Left colon (tissue), 2 donors: ENCODE measurements at regions not wholly inside any gene's neighbourhood (a gene's known extent, or its start where the extent isn't known, plus 50 kb on each side); places are given as distances from the start of the nearest gene placed in this dataset.
"Not testable (repeated sequence)": the region's sequence is repeated elsewhere in the genome, so short reads cannot be mapped to it uniquely, and the experiment has no call there.

Experiments
- ATAC-seq: fragments of 200-7000 bp; cut with Tn5 transposase; one replicate; pipeline ENCODE4 v1.9.1; 2020; ENCODE audit warnings: mild to moderate bottlenecking, moderate library complexity
- DNase-seq, 2 donors: peaks; one replicate each; pipeline ENCODE4 v3.0.0-alpha.2; 2020
- intact Hi-C, 2 donors: fragments of 100-400 bp; cut with DNase I in 1 of 2; cut with micrococcal nuclease in 1 of 2; formaldehyde crosslinking; loops; one replicate each; pipeline versions ENCODE4 v1.11.2 to v1.14.0; 2022; cut with DNase I, micrococcal nuclease
- donor health status: DM: no; HTN: no; CAD: no.
- donor health status: DM: yes; HTN: yes; CAD: no.

- intact Hi-C loops = no loop called here
- DNase-seq (no peak), ATAC-seq (no peak)
Observed at GRCh38 chr11:71138737-71139425, 113.5 kb downstream of the SHANK2 start.

GRCh38 chr11:71137376-71137775 is 115.0 kb downstream of the SHANK2 start:
- no peak for DNase-seq
- ATAC-seq = no peak
- intact Hi-C loops = no loop called here

GRCh38 chr11:71136095-71136845 is 116.1 kb downstream of the SHANK2 start:
- no peak for ATAC-seq
- intact Hi-C loops = no loop called here
- DNase-seq = no peak

- intact Hi-C loops = no loop called here
- ATAC-seq = no peak
- DNase-seq = no peak
Observed at GRCh38 chr11:71135112-71135511, 117.3 kb downstream of the SHANK2 start.

- ATAC-seq (no peak), DNase-seq (no peak)
- intact Hi-C loops = no loop called here
Observed at GRCh38 chr11:71133946-71134345, 118.4 kb downstream of the SHANK2 start.

- DNase-seq (no peak), ATAC-seq (no peak)
- intact Hi-C loops = no loop called here
Observed at GRCh38 chr11:71131861-71132260, 120.5 kb downstream of the SHANK2 start.

GRCh38 chr11:71130106-71130505 is 122.3 kb downstream of the SHANK2 start:
- DNase-seq = no peak
- ATAC-seq = no peak
- intact Hi-C loops = no loop called here

GRCh38 chr11:71129624-71130023 is 122.8 kb downstream of the SHANK2 start:
- DNase-seq = no peak
- intact Hi-C loops = no loop called here
- no peak for ATAC-seq

GRCh38 chr11:71127806-71128205 is 124.6 kb downstream of the SHANK2 start:
- ATAC-seq = no peak

GRCh38 chr11:71126401-71126800 is 126.0 kb downstream of the SHANK2 start:
- ATAC-seq, DNase-seq, intact Hi-C loops: not testable (repeated sequence)

More at GRCh38 chr11:71127806-71128205, 124.6 kb downstream of the SHANK2 start:
- DNase-seq = no peak
- intact Hi-C loops = no loop called here

GRCh38 chr11:71125150-71125549 is 127.2 kb downstream of the SHANK2 start:
- ATAC-seq (no peak), DNase-seq (no peak)
- intact Hi-C loops = no loop called here

GRCh38 chr11:71124127-71124526 is 128.2 kb downstream of the SHANK2 start:
- ATAC-seq (no peak), DNase-seq (no peak)
- intact Hi-C loops = no loop called here

- intact Hi-C loops = no loop called here
- peak in 1 of 2 donors; percentile 45 for DNase-seq
- ATAC-seq = peak; percentile 87
Observed at GRCh38 chr11:71120471-71120896, 131.9 kb downstream of the SHANK2 start.

GRCh38 chr11:71119656-71120269 is 132.6 kb downstream of the SHANK2 start:
- ATAC-seq = no peak
- no peak for DNase-seq
- intact Hi-C loops = no loop called here

GRCh38 chr11:71118671-71119250 is 133.6 kb downstream of the SHANK2 start:
- DNase-seq = no peak
- ATAC-seq = no peak
- intact Hi-C loops = no loop called here

GRCh38 chr11:71117311-71117710 is 135.1 kb downstream of the SHANK2 start:
- DNase-seq = no peak
- intact Hi-C loops = no loop called here
- ATAC-seq = no peak

GRCh38 chr11:71116693-71117040 is 135.7 kb downstream of the SHANK2 start:
- DNase-seq (no peak), ATAC-seq (no peak)
- intact Hi-C loops = no loop called here

- DNase-seq (no peak), ATAC-seq (no peak)
- intact Hi-C loops = no loop called here
Observed at GRCh38 chr11:71115770-71116692, 136.3 kb downstream of the SHANK2 start.
